IMR-90 (cell line): ENCODE measurements at regions not wholly inside any gene's neighbourhood (a gene's known extent, or its start where the extent isn't known, plus 50 kb on each side); places are given as distances from the start of the nearest gene placed in this dataset.

Experiments
- ATAC-seq: fragments of 200-7000 bp; cut with Tn5 transposase; 2 replicates; pipeline ENCODE4 v1.9.1; 2020; ENCODE audit warnings: low read depth, mild to moderate bottlenecking, moderate library complexity
- BruUV-seq: library from RNA; stranded (reverse); fragments of 400-500 nt; replicated peaks from 2 replicates; lab custom pipeline; 2021; lab: Mats Ljungman, UMichigan
- CTCF ChIA-PET: fragments of 300-600 bp; formaldehyde crosslinking; extraction: SDS; loops from one replicate; lab custom pipeline; 2021; ENCODE audit warnings: antibody characterized with exemption; lab: Yijun Ruan, JAX
- POLR2A ChIA-PET: fragments of 300-600 bp; sonication (Branson Sonifier 250); formaldehyde crosslinking; loops from one replicate; lab custom pipeline; 2022; ENCODE audit warnings: antibody characterized with exemption; ENCODE audit not compliant: unreplicated experiment; lab: Charles Lee
- DNase-seq: peaks from one replicate; pipeline ENCODE4 v3.0.0; 2013
- H2AFZ ChIP-seq: replicated peaks from 2 replicates; pipeline ENCODE3; 2013; ENCODE audit warnings: low read length, mild to moderate bottlenecking; ENCODE audit not compliant: poor library complexity
- H2AK5ac ChIP-seq: 2 replicates; pipeline ENCODE4 v1.6.1; 2013; ENCODE audit warnings: low read depth, low read length, inconsistent platforms
- H2AK9ac ChIP-seq: replicated peaks from 2 replicates; pipeline ENCODE3; 2013; ENCODE audit warnings: mild to moderate bottlenecking, low read depth, low read length, moderate library complexity; ENCODE audit not compliant: poor library complexity
- H2BK120ac ChIP-seq: 2 replicates; pipeline ENCODE4 v1.6.1; 2013; ENCODE audit warnings: low read depth, low read length, inconsistent platforms
- H2BK15ac ChIP-seq: 3 replicates; pipeline ENCODE4 v1.6.1; 2013; ENCODE audit warnings: low read depth, low read length, inconsistent platforms
- H2BK20ac ChIP-seq: 2 replicates; pipeline ENCODE4 v1.6.1; 2013; ENCODE audit warnings: low read depth, mild to moderate bottlenecking, inconsistent platforms, low read length, moderate library complexity
- H2BK5ac ChIP-seq: 2 replicates; pipeline ENCODE4 v1.6.1; 2013; ENCODE audit warnings: mild to moderate bottlenecking, low read depth, low read length, inconsistent platforms; ENCODE audit not compliant: poor library complexity, severe bottlenecking
- H3K14ac ChIP-seq: replicated peaks from 2 replicates; pipeline ENCODE4 v1.6.1; 2013; ENCODE audit warnings: low read depth, low read length, inconsistent platforms
- H3K18ac ChIP-seq: 2 replicates; pipeline ENCODE4 v1.6.1; 2013; ENCODE audit warnings: low read depth, low read length, control low read depth
- H3K23ac ChIP-seq: 2 replicates; pipeline ENCODE4 v1.6.1; 2013; ENCODE audit warnings: low read depth, low read length, inconsistent platforms
- H3K27ac ChIP-seq: 2 replicates; pipeline ENCODE4 v1.5.1; 2013; ENCODE audit warnings: mild to moderate bottlenecking, control low read depth, low read length; ENCODE audit not compliant: insufficient read depth
- H3K27me3 ChIP-seq: 2 replicates; pipeline ENCODE4 v1.6.1; 2013; ENCODE audit warnings: low read length; ENCODE audit not compliant: control insufficient read depth, insufficient read depth
- H3K36me3 ChIP-seq: 2 replicates; pipeline ENCODE4 v1.6.1; 2013; ENCODE audit warnings: low read length, mixed read lengths; ENCODE audit not compliant: control insufficient read depth, insufficient read depth
- H3K4ac ChIP-seq: 2 replicates; pipeline ENCODE4 v1.6.1; 2013; ENCODE audit warnings: low read depth, low read length, inconsistent platforms
- H3K4me1 ChIP-seq: 2 replicates; pipeline ENCODE4 v1.6.1; 2013; ENCODE audit warnings: low read length, mixed read lengths; ENCODE audit not compliant: control insufficient read depth, insufficient read depth
- H3K4me2 ChIP-seq: 2 replicates; pipeline ENCODE4 v1.6.1; 2013; ENCODE audit warnings: low read depth, mild to moderate bottlenecking, control low read depth, low read length, moderate library complexity
- H3K4me3 ChIP-seq: 2 replicates; pipeline ENCODE4 v1.5.1; 2013; ENCODE audit warnings: low read depth, mild to moderate bottlenecking, control low read depth, low read length, moderate library complexity; ENCODE audit not compliant: insufficient read depth
- H3K56ac ChIP-seq: 2 replicates; pipeline ENCODE4 v1.6.1; 2013; ENCODE audit warnings: low read length, inconsistent platforms; ENCODE audit not compliant: insufficient read depth; ENCODE audit errors: extremely low read depth
- H3K79me1 ChIP-seq, 2 experiments: 2 replicates each; pipeline ENCODE4 v1.6.1; 2013; ENCODE audit warnings: low read length in 2 of 2, inconsistent platforms in 1 of 2, low read depth in 1 of 2
- H3K9ac ChIP-seq: 2 replicates; pipeline ENCODE4 v1.6.1; 2013; ENCODE audit warnings: low read depth, low read length, control low read depth
- H3K9me1 ChIP-seq: 2 replicates; pipeline ENCODE4 v1.6.1; 2013; ENCODE audit warnings: low read length, inconsistent platforms; ENCODE audit not compliant: insufficient read depth
- H3K9me3 ChIP-seq: 2 replicates; pipeline ENCODE4 v1.6.1; 2013; ENCODE audit warnings: low read length; ENCODE audit not compliant: control insufficient read depth, insufficient read depth
- H4K20me1 ChIP-seq: 2 replicates; pipeline ENCODE4 v1.6.1; 2013; ENCODE audit warnings: low read length, inconsistent platforms; ENCODE audit not compliant: insufficient read depth
- H4K5ac ChIP-seq: 2 replicates; pipeline ENCODE4 v1.6.1; 2013; ENCODE audit warnings: mild to moderate bottlenecking, low read depth, low read length, control low read depth
- H4K8ac ChIP-seq, 2 experiments: 2 replicates each; pipeline ENCODE4 v1.6.1; 2013; ENCODE audit warnings: low read depth in 2 of 2, low read length in 2 of 2, control low read depth in 1 of 2, inconsistent platforms in 1 of 2
- H4K91ac ChIP-seq: 2 replicates; pipeline ENCODE4 v1.6.1; 2013; ENCODE audit warnings: low read depth, low read length, inconsistent platforms; ENCODE audit not compliant: insufficient read depth
- BHLHE40 ChIP-seq: fragments of 150-350 bp; IDR thresholded peaks from 2 replicates; pipeline ENCODE4 v1.6.1; 2016; ENCODE audit warnings: mild to moderate bottlenecking, low read depth, low read length
- CEBPB ChIP-seq: IDR thresholded peaks from 2 replicates; pipeline ENCODE4 v1.6.1; 2012; ENCODE audit warnings: low read depth, low read length, improper control_type of control experiment
- CHD1 ChIP-seq: IDR thresholded peaks from 2 replicates; pipeline ENCODE4 v1.6.1; 2012; ENCODE audit warnings: low read depth, low read length, improper control_type of control experiment
- MAZ ChIP-seq: IDR thresholded peaks from 2 replicates; pipeline ENCODE4 v1.6.1; 2012; ENCODE audit warnings: low read depth, mild to moderate bottlenecking, low read length, improper control_type of control experiment, moderate library complexity, borderline replicate concordance
- POLR2A ChIP-seq: IDR thresholded peaks from 2 replicates; pipeline ENCODE4 v1.6.1; 2012; ENCODE audit warnings: mild to moderate bottlenecking, low read depth, low read length
- RAD21 ChIP-seq: IDR thresholded peaks from 2 replicates; pipeline ENCODE4 v1.6.1; 2012; ENCODE audit warnings: low read length, improper control_type of control experiment
- RCOR1 ChIP-seq: IDR thresholded peaks from 2 replicates; pipeline ENCODE4 v1.6.1; 2012; ENCODE audit warnings: mild to moderate bottlenecking, low read length, improper control_type of control experiment; ENCODE audit not compliant: insufficient replicate concordance
- RFX5 ChIP-seq: IDR thresholded peaks from 2 replicates; pipeline ENCODE4 v1.8.0; 2012; ENCODE audit warnings: low read depth, mild to moderate bottlenecking, low read length, moderate library complexity
- WGBS, 2 experiments: methylation state at CpG; one replicate each; pipeline versions ENCODE4 v1.1.5 to v1.1.7; 2013; ENCODE audit warnings: missing lambda C conversion rate in 2 of 2; ENCODE audit not compliant: insufficient read length in 1 of 2; ENCODE audit errors: extremely low coverage in 2 of 2; 5-methylcytosine and 5-hydroxymethylcytosine counted together
- dilution Hi-C: fragments of 300-500 bp; cut with HindIII; formaldehyde crosslinking; loops from one replicate; pipeline ENCODE4 v1.14.3; 2018; ENCODE audit warnings: low sequenced_read_pairs; ENCODE audit not compliant: unreplicated experiment
- in situ Hi-C: fragments of 300-500 bp; cut with MboI; formaldehyde crosslinking; loops from 3 replicates; pipeline ENCODE4 v1.14.3; 2019; ENCODE audit warnings: low sequenced_read_pairs, inconsistent platforms, mixed read lengths
- intact Hi-C: fragments of 100-400 bp; cut with micrococcal nuclease; formaldehyde crosslinking; loops from 2 replicates; pipeline ENCODE4 v1.10.0; 2022
- TF ChIP-seq, protein P1 (sequence below): fragments of 150-350 bp; IDR thresholded peaks from 2 replicates; pipeline ENCODE4 v1.6.1; 2017; ENCODE audit warnings: mild to moderate bottlenecking, antibody characterized with exemption, low read length, low read depth
- TF ChIP-seq, protein P2 (sequence below): conservative IDR thresholded peaks from 2 replicates; pipeline ENCODE4 v1.5.1; 2012; ENCODE audit warnings: mild to moderate bottlenecking, low read depth, low read length, improper control_type of control experiment
- TF ChIP-seq, protein P3 (sequence below): fragments of 150-350 bp; IDR thresholded peaks from 2 replicates; pipeline ENCODE4 v1.6.1; 2016; ENCODE audit warnings: low read depth, mild to moderate bottlenecking, low read length, moderate library complexity, borderline replicate concordance

- no CpG with 5 or more reads among the region's 4 CpGs for WGBS, 2 experiments
These were observed 1024.2 kb downstream of the GRM8 start for GRCh38 chr7:126228356-126229061.

More at GRCh38 chr7:126228356-126229061, 1024.2 kb downstream of the GRM8 start:
- no peak overlapping the region for H3K4me3 ChIP-seq
- no peaks in the 10 kb centered on the region for H4K20me1 ChIP-seq
- ChIA-PET CTCF (no interaction called here), POLR2A (no interaction called here)
- no peak overlapping the region for H4K5ac ChIP-seq
- H3K27ac ChIP-seq = no peak overlapping the region
- peaks cover 6% of the 10 kb centered on the region for H3K9me3 ChIP-seq
- no peak overlapping the region for H3K4me2 ChIP-seq
- H2AK9ac ChIP-seq = no peak overlapping the region
- H3K9me1 ChIP-seq = no peaks in the 10 kb centered on the region
- no peak overlapping the region for H4K8ac ChIP-seq
- H2BK15ac ChIP-seq = no peak overlapping the region
- no peak overlapping the region for H2AK5ac ChIP-seq
- no peaks in the 10 kb centered on the region for H3K4me1 ChIP-seq
- no peak overlapping the region for H2AFZ ChIP-seq
- H3K27me3 ChIP-seq = no peaks in the 10 kb centered on the region
- H3K18ac ChIP-seq = no peak overlapping the region
- no peak overlapping the region for H2BK120ac ChIP-seq
- no peak overlapping the region for H3K23ac ChIP-seq
- H3K14ac ChIP-seq = no peak overlapping the region
- no peaks in the 10 kb centered on the region for H3K79me1 ChIP-seq
- no peak overlapping the region for H4K91ac ChIP-seq
- no peak overlapping the region for H3K56ac ChIP-seq
- H3K4ac ChIP-seq = no peak overlapping the region
- in situ Hi-C loops = no loop called here
- ATAC-seq (no peak), DNase-seq (no peak)
- intact Hi-C loops = no loop called here
- no peak overlapping the region for H2BK20ac ChIP-seq
- no peak overlapping the region for H3K9ac ChIP-seq
- no peak overlapping the region for H2BK5ac ChIP-seq
- TF ChIP-seq CHD1 (no peak), MAZ (no peak), BHLHE40 (no peak), RAD21 (no peak), POLR2A (no peak), RFX5 (no peak), RCOR1 (no peak), CEBPB (no peak)
- TF ChIP-seq, protein P1, sequence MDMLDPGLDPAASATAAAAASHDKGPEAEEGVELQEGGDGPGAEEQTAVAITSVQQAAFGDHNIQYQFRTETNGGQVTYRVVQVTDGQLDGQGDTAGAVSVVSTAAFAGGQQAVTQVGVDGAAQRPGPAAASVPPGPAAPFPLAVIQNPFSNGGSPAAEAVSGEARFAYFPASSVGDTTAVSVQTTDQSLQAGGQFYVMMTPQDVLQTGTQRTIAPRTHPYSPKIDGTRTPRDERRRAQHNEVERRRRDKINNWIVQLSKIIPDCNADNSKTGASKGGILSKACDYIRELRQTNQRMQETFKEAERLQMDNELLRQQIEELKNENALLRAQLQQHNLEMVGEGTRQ = no peak
- TF ChIP-seq, protein P2, sequence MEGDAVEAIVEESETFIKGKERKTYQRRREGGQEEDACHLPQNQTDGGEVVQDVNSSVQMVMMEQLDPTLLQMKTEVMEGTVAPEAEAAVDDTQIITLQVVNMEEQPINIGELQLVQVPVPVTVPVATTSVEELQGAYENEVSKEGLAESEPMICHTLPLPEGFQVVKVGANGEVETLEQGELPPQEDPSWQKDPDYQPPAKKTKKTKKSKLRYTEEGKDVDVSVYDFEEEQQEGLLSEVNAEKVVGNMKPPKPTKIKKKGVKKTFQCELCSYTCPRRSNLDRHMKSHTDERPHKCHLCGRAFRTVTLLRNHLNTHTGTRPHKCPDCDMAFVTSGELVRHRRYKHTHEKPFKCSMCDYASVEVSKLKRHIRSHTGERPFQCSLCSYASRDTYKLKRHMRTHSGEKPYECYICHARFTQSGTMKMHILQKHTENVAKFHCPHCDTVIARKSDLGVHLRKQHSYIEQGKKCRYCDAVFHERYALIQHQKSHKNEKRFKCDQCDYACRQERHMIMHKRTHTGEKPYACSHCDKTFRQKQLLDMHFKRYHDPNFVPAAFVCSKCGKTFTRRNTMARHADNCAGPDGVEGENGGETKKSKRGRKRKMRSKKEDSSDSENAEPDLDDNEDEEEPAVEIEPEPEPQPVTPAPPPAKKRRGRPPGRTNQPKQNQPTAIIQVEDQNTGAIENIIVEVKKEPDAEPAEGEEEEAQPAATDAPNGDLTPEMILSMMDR = no peak
- TF ChIP-seq, protein P3, sequence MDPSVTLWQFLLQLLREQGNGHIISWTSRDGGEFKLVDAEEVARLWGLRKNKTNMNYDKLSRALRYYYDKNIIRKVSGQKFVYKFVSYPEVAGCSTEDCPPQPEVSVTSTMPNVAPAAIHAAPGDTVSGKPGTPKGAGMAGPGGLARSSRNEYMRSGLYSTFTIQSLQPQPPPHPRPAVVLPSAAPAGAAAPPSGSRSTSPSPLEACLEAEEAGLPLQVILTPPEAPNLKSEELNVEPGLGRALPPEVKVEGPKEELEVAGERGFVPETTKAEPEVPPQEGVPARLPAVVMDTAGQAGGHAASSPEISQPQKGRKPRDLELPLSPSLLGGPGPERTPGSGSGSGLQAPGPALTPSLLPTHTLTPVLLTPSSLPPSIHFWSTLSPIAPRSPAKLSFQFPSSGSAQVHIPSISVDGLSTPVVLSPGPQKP = no peak
- H3K36me3 ChIP-seq = no peaks in the 10 kb centered on the region
- no TSS peak for BruUV-seq
- dilution Hi-C loops = no loop called here
